H9 (cell line): ENCODE measurements at regions not wholly inside any gene's neighbourhood (a gene's known extent, or its start where the extent isn't known, plus 50 kb on each side); places are given as distances from the start of the nearest gene placed in this dataset.

ENCODE experiments used
- DNase-seq: peaks from one replicate; pipeline ENCODE4 v3.0.0-alpha.2; 2017
- H2AFZ ChIP-seq: one replicate; pipeline ENCODE4 v1.6.1; 2013; ENCODE audit warnings: mild to moderate bottlenecking, low read length, control low read depth, moderate library complexity
- H2AK5ac ChIP-seq: 2 replicates; pipeline ENCODE4 v1.6.1; 2013; ENCODE audit warnings: low read length, control low read depth, mixed read lengths; ENCODE audit not compliant: insufficient read length
- H2BK120ac ChIP-seq: one replicate; pipeline ENCODE4 v1.6.1; 2013; ENCODE audit warnings: low read depth, mild to moderate bottlenecking, low read length, control low read depth, inconsistent platforms; ENCODE audit not compliant: poor library complexity, severe bottlenecking
- H2BK12ac ChIP-seq: 2 replicates; pipeline ENCODE4 v1.6.1; 2013; ENCODE audit warnings: low read length, control low read depth, mixed read lengths, low read depth; ENCODE audit not compliant: insufficient read length
- H2BK15ac ChIP-seq: 2 replicates; pipeline ENCODE4 v1.6.1; 2013; ENCODE audit warnings: low read depth, low read length, control low read depth
- H2BK20ac ChIP-seq: one replicate; pipeline ENCODE4 v1.6.1; 2013; ENCODE audit warnings: low read depth, mild to moderate bottlenecking, low read length, control low read depth, inconsistent platforms; ENCODE audit not compliant: poor library complexity, severe bottlenecking
- H2BK5ac ChIP-seq: 2 replicates; pipeline ENCODE4 v1.6.1; 2013; ENCODE audit warnings: low read length, control low read depth, mixed read lengths; ENCODE audit not compliant: insufficient read length
- H3K14ac ChIP-seq: 2 replicates; pipeline ENCODE4 v1.6.1; 2013; ENCODE audit warnings: low read length, control low read depth; ENCODE audit not compliant: insufficient read depth
- H3K18ac ChIP-seq: 2 replicates; pipeline ENCODE4 v1.6.1; 2013; ENCODE audit warnings: low read depth, mild to moderate bottlenecking, mixed read lengths, low read length, control low read depth; ENCODE audit not compliant: insufficient read length
- H3K23ac ChIP-seq: 2 replicates; pipeline ENCODE4 v1.6.1; 2013; ENCODE audit warnings: low read length, control low read depth, mixed read lengths, low read depth; ENCODE audit not compliant: insufficient read length
- H3K23me2 ChIP-seq: 2 replicates; pipeline ENCODE4 v1.6.1; 2013; ENCODE audit warnings: low read depth, mild to moderate bottlenecking, mixed read lengths, low read length, control low read depth; ENCODE audit not compliant: insufficient read length, poor library complexity, severe bottlenecking
- H3K27ac ChIP-seq: 2 replicates; pipeline ENCODE4 v1.5.1; 2013; ENCODE audit warnings: low read length, control low read depth, mixed read lengths, low read depth; ENCODE audit not compliant: insufficient read length
- H3K27me3 ChIP-seq: 2 replicates; pipeline ENCODE4 v1.6.1; 2013; ENCODE audit warnings: low read length, control low read depth, inconsistent platforms; ENCODE audit not compliant: insufficient read depth
- H3K4ac ChIP-seq: 2 replicates; pipeline ENCODE4 v1.6.1; 2013; ENCODE audit warnings: low read depth, mild to moderate bottlenecking, control low read depth, inconsistent platforms, low read length, moderate library complexity
- H3K4me1 ChIP-seq: 2 replicates; pipeline ENCODE4 v1.6.1; 2013; ENCODE audit warnings: low read length, control low read depth, inconsistent platforms; ENCODE audit not compliant: insufficient read depth
- H3K4me2 ChIP-seq: 2 replicates; pipeline ENCODE4 v1.6.1; 2013; ENCODE audit warnings: low read length, control low read depth, mixed read lengths; ENCODE audit not compliant: insufficient read length, insufficient read depth
- H3K56ac ChIP-seq: 2 replicates; pipeline ENCODE4 v1.6.1; 2013; ENCODE audit warnings: low read depth, mild to moderate bottlenecking, mixed read lengths, low read length, control low read depth; ENCODE audit not compliant: insufficient read length
- H3K79me1 ChIP-seq: 2 replicates; pipeline ENCODE4 v1.6.1; 2013; ENCODE audit warnings: low read depth, mild to moderate bottlenecking, moderate library complexity, low read length, control low read depth, inconsistent platforms; ENCODE audit not compliant: insufficient read depth, poor library complexity, severe bottlenecking
- H3K79me2 ChIP-seq: 2 replicates; pipeline ENCODE4 v1.6.1; 2013; ENCODE audit warnings: low read length, control low read depth, inconsistent platforms; ENCODE audit not compliant: insufficient read depth
- H3K9ac ChIP-seq: 2 replicates; pipeline ENCODE4 v1.6.1; 2013; ENCODE audit warnings: low read length, control low read depth, mixed read lengths; ENCODE audit not compliant: insufficient read length; ENCODE audit errors: extremely low read depth
- H3K9me3 ChIP-seq: one replicate; pipeline ENCODE4 v1.6.1; 2013; ENCODE audit warnings: low read depth, low read length, inconsistent platforms; ENCODE audit not compliant: control insufficient read depth
- H3T11ph ChIP-seq: one replicate; pipeline ENCODE4 v1.6.1; 2013; ENCODE audit warnings: mild to moderate bottlenecking, low read length, control low read depth, inconsistent platforms
- H4K20me1 ChIP-seq: one replicate; pipeline ENCODE4 v1.6.1; 2013; ENCODE audit not compliant: control insufficient read depth, insufficient read length, insufficient read depth
- H4K5ac ChIP-seq: 2 replicates; pipeline ENCODE4 v1.6.1; 2013; ENCODE audit warnings: low read depth, mild to moderate bottlenecking, mixed read lengths, low read length, control low read depth; ENCODE audit not compliant: insufficient read length
- H4K8ac ChIP-seq: replicated peaks from 2 replicates; pipeline ENCODE4 v1.6.1; 2013; ENCODE audit warnings: low read length, control low read depth, mixed read lengths, low read depth; ENCODE audit not compliant: insufficient read length
- H4K91ac ChIP-seq: 2 replicates; pipeline ENCODE4 v1.6.1; 2013; ENCODE audit warnings: low read depth, mild to moderate bottlenecking, moderate library complexity, mixed read lengths, low read length, control low read depth; ENCODE audit not compliant: insufficient read length
- H3K27ac Mint-ChIP-seq, 3 experiments: 2 replicates in 2 of 3; 3 replicates in 1 of 3; pipeline ENCODE4 v1.8.0; 2020 to 2021; ENCODE audit warnings: mixed read lengths in 3 of 3, mild to moderate bottlenecking in 1 of 3, moderate library complexity in 1 of 3
- H3K27me3 Mint-ChIP-seq: 2 replicates; pipeline ENCODE4 v1.8.0; 2021; ENCODE audit warnings: low read depth, mild to moderate bottlenecking, moderate library complexity, mixed read lengths
- H3K36me3 Mint-ChIP-seq, 3 experiments: 2 replicates in 2 of 3; 3 replicates in 1 of 3; pipeline ENCODE4 v1.8.0; 2020 to 2021; ENCODE audit warnings: low read depth in 3 of 3, mixed read lengths in 3 of 3; ENCODE audit not compliant: insufficient read depth in 1 of 3
- H3K4me1 Mint-ChIP-seq, 2 experiments: 2 replicates each; pipeline ENCODE4 v1.8.0; 2020; ENCODE audit warnings: mixed read lengths in 2 of 2
- H3K4me3 Mint-ChIP-seq, 2 experiments: 2 replicates in 1 of 2; 3 replicates in 1 of 2; pipeline ENCODE4 v1.8.0; 2020 to 2021; ENCODE audit warnings: mild to moderate bottlenecking in 2 of 2, mixed read lengths in 2 of 2, moderate library complexity in 1 of 2
- H3K9me3 Mint-ChIP-seq, 2 experiments: 2 replicates in 1 of 2; 3 replicates in 1 of 2; pipeline ENCODE4 v1.8.0; 2020; ENCODE audit warnings: mild to moderate bottlenecking in 2 of 2, mixed read lengths in 2 of 2, moderate library complexity in 1 of 2
- CTCF ChIP-seq: fragments of 200-600 bp; sonication (generic); conservative IDR thresholded peaks from 3 replicates; pipeline ENCODE4 v1.8.0; 2021; ENCODE audit warnings: antibody characterized with exemption, mild to moderate bottlenecking
- WGBS: extraction: QIAGEN DNeasy Blood & Tissue Kit; methylation state at CpG from one replicate; pipeline ENCODE4 v1.1.7; 2013; ENCODE audit warnings: missing lambda C conversion rate, low lambda C conversion rate, mixed read lengths; ENCODE audit not compliant: insufficient read length; ENCODE audit errors: extremely low coverage; 5-methylcytosine and 5-hydroxymethylcytosine counted together

DNA sequence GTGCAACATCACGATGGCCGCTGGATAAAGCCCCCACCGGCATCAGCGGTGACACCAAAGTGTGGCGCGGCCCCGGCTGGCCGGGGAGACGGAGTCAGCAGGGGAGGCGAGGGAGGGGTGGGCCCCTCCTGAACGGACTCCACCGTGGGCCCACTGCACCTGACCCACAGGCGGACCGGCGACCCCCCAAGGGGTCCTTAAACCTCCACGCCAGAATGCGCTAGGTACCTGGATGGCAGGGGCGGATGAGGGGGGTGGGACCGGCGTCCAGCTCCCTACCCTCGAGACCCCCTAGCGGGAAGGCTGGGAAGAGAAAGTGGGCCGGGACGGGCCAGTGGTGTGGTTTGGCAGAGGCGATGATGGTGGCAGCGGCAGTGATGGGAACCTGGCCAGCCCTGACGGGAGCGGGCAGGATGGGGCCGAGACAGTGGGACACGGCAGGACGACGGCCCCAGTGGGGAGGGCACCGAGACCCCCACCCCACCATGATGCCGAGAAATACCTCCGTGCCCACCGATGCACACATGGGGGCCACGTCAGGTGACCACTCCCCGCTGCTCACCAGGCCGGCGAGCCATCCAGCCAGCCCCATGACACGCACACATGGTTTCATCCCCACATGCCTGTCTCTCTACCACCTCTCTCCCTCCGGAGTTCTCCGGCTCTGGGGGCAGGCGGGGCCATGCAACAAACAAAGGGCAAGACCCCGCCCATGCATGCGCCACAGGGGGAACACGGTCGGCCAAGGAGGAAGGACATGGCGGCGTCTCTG lies 771.9 kb upstream of the DEFB115 start:
- H3K36me3 Mint-ChIP-seq = peaks cover 14 to 30% (median 16%) of the 10 kb centered on the region in 3 experiments; a peak in 6 of 7 replicates
- no peak overlapping the region for H2BK120ac ChIP-seq
- no peak overlapping the region for H4K8ac ChIP-seq
- H3K4me1 ChIP-seq = no peaks in the 10 kb centered on the region
- no peak overlapping the region for H3K27ac ChIP-seq
- no peak overlapping the region for H3T11ph ChIP-seq
- no peak overlapping the region for H3K4me3 Mint-ChIP-seq
- H2AFZ ChIP-seq = no peak overlapping the region
- H3K79me2 ChIP-seq = no peaks in the 10 kb centered on the region
- H2AK5ac ChIP-seq = no peak overlapping the region
- no peak for DNase-seq
- no peak overlapping the region for H4K5ac ChIP-seq
- no peak for TF ChIP-seq CTCF
- H4K20me1 ChIP-seq = no peaks in the 10 kb centered on the region
- H3K27me3 ChIP-seq = no peaks in the 10 kb centered on the region
- H3K56ac ChIP-seq = no peak overlapping the region
- H3K27ac Mint-ChIP-seq = no peak overlapping the region
- no CpG with 5 or more reads among the region's 50 CpGs for WGBS
- H3K23me2 ChIP-seq = no peaks in the 10 kb centered on the region
- no peak overlapping the region for H3K4me2 ChIP-seq
- H3K9me3 ChIP-seq = peaks cover 55% of the 10 kb centered on the region
- H2BK12ac ChIP-seq = no peak overlapping the region
- H2BK5ac ChIP-seq = no peak overlapping the region
- peaks cover 3% of the 10 kb centered on the region; the same call in 1 of the 2 replicates for H3K27me3 Mint-ChIP-seq
- H3K4me1 Mint-ChIP-seq = no peaks in the 10 kb centered on the region
- no peak overlapping the region for H3K9ac ChIP-seq
- no peak overlapping the region for H3K4ac ChIP-seq
- H4K91ac ChIP-seq = no peak overlapping the region
- H3K18ac ChIP-seq = no peak overlapping the region
- no peak overlapping the region for H2BK20ac ChIP-seq
- H2BK15ac ChIP-seq = no peak overlapping the region
- H3K14ac ChIP-seq = no peak overlapping the region
- peaks cover 77 to 83% of the 10 kb centered on the region in 2 experiments for H3K9me3 Mint-ChIP-seq
- no peak overlapping the region for H3K23ac ChIP-seq
- H3K79me1 ChIP-seq = no peaks in the 10 kb centered on the region
